GM18502 (cell line): ENCODE measurements at regions not wholly inside any gene's neighbourhood (a gene's known extent, or its start where the extent isn't known, plus 50 kb on each side); places are given as distances from the start of the nearest gene placed in this dataset.
"Not testable (repeated sequence)": the region's sequence is repeated elsewhere in the genome, so short reads cannot be mapped to it uniquely, and the experiment has no call there.

Experiments
- ATAC-seq: cut with Tn5 transposase; IDR thresholded peaks from one replicate; pipeline ENCODE4 v1.9.1; 2021; ENCODE audit warnings: mild to moderate bottlenecking; ENCODE audit not compliant: unreplicated experiment, poor library complexity

GRCh38 chr2:19627359-19627758 is 268.9 kb upstream of the OSR1 start:
- no peak for ATAC-seq

GRCh38 chr2:19623488-19623887 is 265.1 kb upstream of the OSR1 start:
- no peak for ATAC-seq

GRCh38 chr2:19617257-19617848 is 258.9 kb upstream of the OSR1 start:
- ATAC-seq, result no peak

- ATAC-seq, result not testable (repeated sequence)
Measured at GRCh38 chr2:19615402-19615801, 257.0 kb upstream of the OSR1 start.

GRCh38 chr2:19614066-19614465 is 255.6 kb upstream of the OSR1 start:
- no peak for ATAC-seq

GRCh38 chr2:19611491-19612332 is 253.3 kb upstream of the OSR1 start:
- ATAC-seq, result no peak

GRCh38 chr2:19609266-19609665 is 250.8 kb upstream of the OSR1 start:
- no peak for ATAC-seq

- no peak for ATAC-seq
Measured at GRCh38 chr2:19607931-19608771, 249.7 kb upstream of the OSR1 start.

- ATAC-seq, result no peak
Measured at GRCh38 chr2:19607400-19607799, 249.0 kb upstream of the OSR1 start.

GRCh38 chr2:19600982-19601381 is 242.6 kb upstream of the OSR1 start:
- ATAC-seq, result no peak

GRCh38 chr2:19600506-19600905 is 242.1 kb upstream of the OSR1 start:
- no peak for ATAC-seq

- no peak for ATAC-seq
Measured at GRCh38 chr2:19598971-19599370, 240.5 kb upstream of the OSR1 start.

- ATAC-seq, result no peak
Measured at GRCh38 chr2:19592197-19592596, 233.8 kb upstream of the OSR1 start.

- ATAC-seq, result no peak
Measured at GRCh38 chr2:19589791-19590190, 231.4 kb upstream of the OSR1 start.

- ATAC-seq, result no peak
Measured at GRCh38 chr2:19580830-19581229, 222.4 kb upstream of the OSR1 start.

- no peak for ATAC-seq
Measured at GRCh38 chr2:19580264-19580663, 221.8 kb upstream of the OSR1 start.

GRCh38 chr2:19579461-19579860 is 221.0 kb upstream of the OSR1 start:
- no peak for ATAC-seq

- no peak for ATAC-seq
Measured at GRCh38 chr2:19577723-19578122, 219.3 kb upstream of the OSR1 start.

- ATAC-seq, result no peak
Measured at GRCh38 chr2:19576411-19576810, 218.0 kb upstream of the OSR1 start.

GRCh38 chr2:19575641-19576040 is 217.2 kb upstream of the OSR1 start:
- no peak for ATAC-seq

- ATAC-seq, result no peak
Measured at GRCh38 chr2:19574778-19575260, 216.4 kb upstream of the OSR1 start.
